ENCODE measurements at regions not wholly inside any gene's neighbourhood (a gene's known extent, or its start where the extent isn't known, plus 50 kb on each side); places are given as distances from the start of the nearest gene placed in this dataset.

DNA sequence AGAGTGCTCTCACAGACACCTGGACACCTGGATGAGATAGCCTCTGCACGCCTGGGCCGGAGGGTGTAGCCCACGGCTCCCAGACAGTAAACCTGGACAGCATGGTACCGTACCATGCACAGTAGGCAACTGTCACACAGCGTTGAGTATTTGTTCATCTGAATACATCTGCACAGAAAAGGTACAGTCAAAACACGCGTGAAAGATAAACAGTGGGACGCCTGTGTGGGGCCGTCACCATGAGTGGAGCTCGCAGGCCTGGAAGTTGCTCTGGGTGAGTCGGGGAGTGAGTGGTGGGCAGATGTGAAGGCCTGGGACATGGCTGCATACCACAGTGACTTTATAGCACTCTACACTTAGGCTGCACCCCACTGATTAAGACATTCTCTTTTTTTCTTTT lies 280.0 kb upstream of the SHH start:
- Histone ChIP-seq H3K27me3 (ENCODE audit: insufficient read depth, low read length) (no peaks in the 10 kb centered on the region), H3K36me3 (ENCODE audit: insufficient read depth, low read length) (no peaks in the 10 kb centered on the region), H3K9me3 (ENCODE audit: control insufficient read depth in 1 of 2, low read length in 2 of 2) (no peaks in the 10 kb centered on the region), H3K4me1 (ENCODE audit: insufficient read depth, low read length) (no peaks in the 10 kb centered on the region), H3K27ac (ENCODE audit: low read depth, low read length) (no peak overlapping the region), H3K4me3 (ENCODE audit: low read length in 2 of 2) (no peak overlapping the region)
- H3K4me1 Mint-ChIP-seq = peaks cover 0 to 4% (median 1%) of the 10 kb centered on the region in 4 donors
- H3K27ac Mint-ChIP-seq = no peak overlapping the region
- H3K27me3 Mint-ChIP-seq = peaks cover 2 to 5% of the 10 kb centered on the region in 2 donors
- ChIA-PET CTCF (ENCODE audit: partially characterized antibody) (interaction anchor here (0.7 kb wide), 1 partner anchor 7 kb away, joined by 3 read pairs; no protein-coding TSS in a partner anchor), POLR2A (ENCODE audit: partially characterized antibody) (no interaction called here)
- no peak for DNase-seq
- intact Hi-C loops (cut with micrococcal nuclease) = no loop called here
- H3K9me3 Mint-ChIP-seq = peaks cover 0 to 3% (median 0%) of the 10 kb centered on the region in 8 donors
- H3K4me3 Mint-ChIP-seq = no peak overlapping the region
- no peaks in the 10 kb centered on the region for H3K36me3 Mint-ChIP-seq

DNA sequence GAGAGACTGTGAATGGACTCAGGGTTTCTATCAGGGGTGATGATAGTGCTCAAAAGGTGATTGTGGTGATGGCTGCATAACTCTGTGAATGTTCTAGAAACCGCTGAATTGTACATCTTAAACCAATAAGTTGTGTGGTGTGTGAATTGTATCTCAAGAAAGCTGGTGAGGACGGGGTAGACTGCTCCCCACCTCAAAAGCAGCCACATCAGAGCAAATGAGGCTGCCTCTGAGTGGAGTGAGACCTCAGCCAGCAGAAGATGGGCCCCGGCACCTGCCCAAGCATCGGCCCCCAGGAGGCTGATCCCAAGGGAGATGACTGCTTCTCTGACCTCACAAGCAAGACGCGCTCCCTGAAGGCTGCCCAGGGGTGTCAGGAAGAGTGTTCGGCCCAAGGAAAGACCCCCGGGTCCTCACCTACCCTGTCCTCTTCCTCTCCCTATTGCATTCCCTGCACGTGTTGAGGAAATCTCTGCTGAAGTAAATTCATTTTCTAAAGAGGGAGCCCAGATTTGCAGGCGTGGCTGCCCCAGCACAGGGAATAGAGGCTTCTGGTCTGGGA lies 279.3 kb upstream of the SHH start:
- DNase-seq = no peak
- intact Hi-C loops (cut with micrococcal nuclease) = no loop called here
- Mint-ChIP-seq H3K4me3 (no peak overlapping the region), H3K27ac (no peak overlapping the region), H3K27me3 (peaks cover 0 to 5% of the 10 kb centered on the region in 2 donors), H3K4me1 (peaks cover 0 to 4% (median 1%) of the 10 kb centered on the region in 4 donors), H3K9me3 (peaks cover 0 to 3% (median 0%) of the 10 kb centered on the region in 8 donors), H3K36me3 (no peaks in the 10 kb centered on the region)
- no peaks in the 10 kb centered on the region for H3K4me1 ChIP-seq (ENCODE audit: insufficient read depth, low read length)
- POLR2A ChIA-PET (ENCODE audit: partially characterized antibody) = no interaction called here
- H3K36me3 ChIP-seq (ENCODE audit: insufficient read depth, low read length) = no peaks in the 10 kb centered on the region
- no peak overlapping the region for H3K4me3 ChIP-seq (ENCODE audit: low read length in 2 of 2)
- no peaks in the 10 kb centered on the region for H3K9me3 ChIP-seq (ENCODE audit: control insufficient read depth in 1 of 2, low read length in 2 of 2)
- no peaks in the 10 kb centered on the region for H3K27me3 ChIP-seq (ENCODE audit: insufficient read depth, low read length)
- no peak overlapping the region for H3K27ac ChIP-seq (ENCODE audit: low read depth, low read length)
- CTCF ChIA-PET (ENCODE audit: partially characterized antibody) = no interaction called here

GRCh38 chr7:156090988-156091387 lies 278.7 kb upstream of the SHH start:
- Mint-ChIP-seq H3K9me3 (peaks cover 0 to 3% (median 0%) of the 10 kb centered on the region in 8 donors), H3K4me3 (no peak overlapping the region), H3K27ac (no peak overlapping the region), H3K36me3 (no peaks in the 10 kb centered on the region), H3K27me3 (peaks cover 0 to 5% of the 10 kb centered on the region in 2 donors), H3K4me1 (peaks cover 0 to under 1% (median 0%) of the 10 kb centered on the region in 4 donors)
- no peaks in the 10 kb centered on the region for H3K36me3 ChIP-seq (ENCODE audit: insufficient read depth, low read length)
- DNase-seq = no peak
- ChIA-PET CTCF (ENCODE audit: partially characterized antibody) (no interaction called here), POLR2A (ENCODE audit: partially characterized antibody) (no interaction called here)
- H3K27me3 ChIP-seq (ENCODE audit: insufficient read depth, low read length) = no peaks in the 10 kb centered on the region
- no peaks in the 10 kb centered on the region for H3K4me1 ChIP-seq (ENCODE audit: insufficient read depth, low read length)
- no peak overlapping the region for H3K4me3 ChIP-seq (ENCODE audit: low read length in 2 of 2)
- intact Hi-C loops (cut with micrococcal nuclease) = no loop called here
- no peaks in the 10 kb centered on the region for H3K9me3 ChIP-seq (ENCODE audit: control insufficient read depth in 1 of 2, low read length in 2 of 2)
- H3K27ac ChIP-seq (ENCODE audit: low read depth, low read length) = no peak overlapping the region

DNA sequence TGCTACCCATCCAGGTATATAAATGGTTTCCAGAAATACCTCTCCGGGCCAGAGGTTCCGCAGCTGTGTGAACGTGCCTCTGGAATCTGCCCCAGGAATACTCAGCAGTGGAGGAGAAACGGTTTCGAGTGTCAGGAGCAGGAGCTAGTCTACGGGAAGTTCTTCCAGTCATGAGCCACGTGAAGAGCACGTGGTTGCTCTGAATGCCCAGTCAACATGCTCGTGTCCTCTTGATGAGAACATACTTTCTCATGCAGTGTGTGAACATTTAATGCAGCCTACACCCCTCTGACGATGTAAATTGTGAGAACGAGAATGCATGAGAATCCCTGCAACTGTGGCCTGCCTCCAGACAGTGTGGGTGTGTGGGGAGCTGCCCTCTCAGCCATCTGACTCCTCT lies 277.0 kb upstream of the SHH start:
- H3K9me3 ChIP-seq (ENCODE audit: control insufficient read depth in 1 of 2, low read length in 2 of 2) = no peaks in the 10 kb centered on the region
- Mint-ChIP-seq H3K36me3 (no peaks in the 10 kb centered on the region), H3K27ac (no peak overlapping the region), H3K4me3 (no peak overlapping the region), H3K9me3 (peaks cover 0 to 3% (median 0%) of the 10 kb centered on the region in 8 donors), H3K27me3 (peaks cover 0 to 5% of the 10 kb centered on the region in 2 donors), H3K4me1 (no peaks in the 10 kb centered on the region)
- no peaks in the 10 kb centered on the region for H3K36me3 ChIP-seq (ENCODE audit: insufficient read depth, low read length)
- H3K27me3 ChIP-seq (ENCODE audit: insufficient read depth, low read length) = no peaks in the 10 kb centered on the region
- CTCF ChIA-PET (ENCODE audit: partially characterized antibody) = no interaction called here
- H3K4me1 ChIP-seq (ENCODE audit: insufficient read depth, low read length) = no peaks in the 10 kb centered on the region
- POLR2A ChIA-PET (ENCODE audit: partially characterized antibody) = no interaction called here
- intact Hi-C loops (cut with micrococcal nuclease) = no loop called here
- H3K27ac ChIP-seq (ENCODE audit: low read depth, low read length) = no peak overlapping the region
- no peak for DNase-seq
- H3K4me3 ChIP-seq (ENCODE audit: low read length in 2 of 2) = no peak overlapping the region

- H3K9me3 ChIP-seq (ENCODE audit: control insufficient read depth in 1 of 2, low read length in 2 of 2) = no peaks in the 10 kb centered on the region
- DNase-seq = no peak
- no peaks in the 10 kb centered on the region for H3K36me3 Mint-ChIP-seq
- H3K9me3 Mint-ChIP-seq = peaks cover 0 to 3% (median 0%) of the 10 kb centered on the region in 8 donors
- H3K4me3 Mint-ChIP-seq = no peak overlapping the region
- CTCF ChIA-PET (ENCODE audit: partially characterized antibody) = no interaction called here
- H3K27me3 Mint-ChIP-seq = peaks cover 0 to 1% of the 10 kb centered on the region in 2 donors
- no peaks in the 10 kb centered on the region for H3K27me3 ChIP-seq (ENCODE audit: insufficient read depth, low read length)
- H3K27ac ChIP-seq (ENCODE audit: low read depth, low read length) = no peak overlapping the region
- H3K4me3 ChIP-seq (ENCODE audit: low read length in 2 of 2) = no peak overlapping the region
- POLR2A ChIA-PET (ENCODE audit: partially characterized antibody) = no interaction called here
- no peak overlapping the region for H3K27ac Mint-ChIP-seq
- no peaks in the 10 kb centered on the region for H3K36me3 ChIP-seq (ENCODE audit: insufficient read depth, low read length)
- intact Hi-C loops (cut with micrococcal nuclease) = no loop called here
- no peaks in the 10 kb centered on the region for H3K4me1 Mint-ChIP-seq
- no peaks in the 10 kb centered on the region for H3K4me1 ChIP-seq (ENCODE audit: insufficient read depth, low read length)
Measured at GRCh38 chr7:156088115-156088514, 275.9 kb upstream of the SHH start.

GRCh38 chr7:156082048-156083040 lies 270.1 kb upstream of the SHH start:
- H3K27ac Mint-ChIP-seq = no peak overlapping the region
- Histone ChIP-seq H3K4me1 (ENCODE audit: insufficient read depth, low read length) (no peaks in the 10 kb centered on the region), H3K9me3 (ENCODE audit: control insufficient read depth in 1 of 2, low read length in 2 of 2) (no peaks in the 10 kb centered on the region), H3K36me3 (ENCODE audit: insufficient read depth, low read length) (no peaks in the 10 kb centered on the region), H3K4me3 (ENCODE audit: low read length in 2 of 2) (no peak overlapping the region), H3K27ac (ENCODE audit: low read depth, low read length) (no peak overlapping the region), H3K27me3 (ENCODE audit: insufficient read depth, low read length) (no peaks in the 10 kb centered on the region)
- no peaks in the 10 kb centered on the region for H3K9me3 Mint-ChIP-seq
- no peaks in the 10 kb centered on the region for H3K4me1 Mint-ChIP-seq
- no peak for DNase-seq
- ChIA-PET POLR2A (ENCODE audit: partially characterized antibody) (no interaction called here), CTCF (ENCODE audit: partially characterized antibody) (no interaction called here)
- H3K27me3 Mint-ChIP-seq = no peaks in the 10 kb centered on the region
- intact Hi-C loops (cut with micrococcal nuclease) = no loop called here
- no peaks in the 10 kb centered on the region for H3K36me3 Mint-ChIP-seq
- no peak overlapping the region for H3K4me3 Mint-ChIP-seq

DNA sequence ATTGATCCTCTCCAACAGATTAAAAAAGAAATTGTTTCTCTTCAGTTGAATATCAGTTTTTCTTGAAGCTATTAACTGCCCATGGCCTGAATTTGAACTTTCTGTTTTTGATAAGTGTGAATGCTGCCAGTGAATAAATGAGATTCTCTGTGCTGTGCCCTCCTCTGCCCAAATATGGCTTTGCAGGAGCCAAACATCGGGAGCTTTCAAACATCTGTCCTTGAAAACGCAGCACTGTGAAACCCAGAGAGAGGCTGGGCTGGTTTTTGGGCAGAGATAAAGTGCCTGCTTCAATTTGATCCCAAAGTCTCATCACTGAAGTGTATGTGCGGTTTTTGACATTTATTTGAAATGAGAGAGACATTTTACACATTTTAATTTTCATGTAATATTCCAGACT lies 268.3 kb upstream of the SHH start:
- Histone ChIP-seq H3K27me3 (ENCODE audit: insufficient read depth, low read length) (no peaks in the 10 kb centered on the region), H3K36me3 (ENCODE audit: insufficient read depth, low read length) (no peaks in the 10 kb centered on the region), H3K27ac (ENCODE audit: low read depth, low read length) (no peak overlapping the region), H3K9me3 (ENCODE audit: control insufficient read depth in 1 of 2, low read length in 2 of 2) (no peaks in the 10 kb centered on the region), H3K4me3 (ENCODE audit: low read length in 2 of 2) (no peak overlapping the region), H3K4me1 (ENCODE audit: insufficient read depth, low read length) (no peaks in the 10 kb centered on the region)
- no peak overlapping the region for H3K27ac Mint-ChIP-seq
- intact Hi-C loops (cut with micrococcal nuclease) = no loop called here
- no peaks in the 10 kb centered on the region for H3K27me3 Mint-ChIP-seq
- ChIA-PET CTCF (ENCODE audit: partially characterized antibody) (no interaction called here), POLR2A (ENCODE audit: partially characterized antibody) (no interaction called here)
- no peaks in the 10 kb centered on the region for H3K9me3 Mint-ChIP-seq
- no peak for DNase-seq
- no peaks in the 10 kb centered on the region for H3K36me3 Mint-ChIP-seq
- H3K4me1 Mint-ChIP-seq = no peaks in the 10 kb centered on the region
- H3K4me3 Mint-ChIP-seq = no peak overlapping the region

Measured in CD4-positive, alpha-beta memory T cell (primary cell).